GM21447 (cell line): ENCODE measurements at regions not wholly inside any gene's neighbourhood (a gene's known extent, or its start where the extent isn't known, plus 50 kb on each side); places are given as distances from the start of the nearest gene placed in this dataset.
"Not testable (repeated sequence)": the region's sequence is repeated elsewhere in the genome, so short reads cannot be mapped to it uniquely, and the experiment has no call there.

Source experiments
- ATAC-seq: cut with Tn5 transposase; IDR thresholded peaks from one replicate; pipeline ENCODE4 v1.9.1; 2021; ENCODE audit not compliant: unreplicated experiment

DNA sequence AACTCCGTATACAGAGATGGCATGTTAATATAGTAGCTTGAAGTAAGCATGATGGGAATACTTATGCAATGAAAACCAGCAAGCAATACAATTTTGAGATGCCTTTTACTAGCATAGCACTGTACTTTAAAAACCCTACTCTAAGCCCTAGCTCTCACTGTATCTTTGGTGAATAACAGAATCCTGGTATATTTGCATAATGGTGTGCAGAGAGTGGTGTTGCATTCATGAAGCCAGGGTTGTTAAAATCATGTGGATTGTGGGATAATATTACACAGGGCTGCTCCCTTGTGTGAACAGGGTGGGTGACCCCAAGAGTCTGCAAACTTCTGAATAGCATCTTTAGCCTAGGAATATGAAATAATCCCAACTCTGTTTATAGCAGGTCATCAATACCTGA is 105.2 kb upstream of the BMP2 start:
- ATAC-seq, result no peak

- ATAC-seq, result no peak
These were observed 107.0 kb upstream of the BMP2 start for GRCh38 chr20:6660441-6660840.

DNA sequence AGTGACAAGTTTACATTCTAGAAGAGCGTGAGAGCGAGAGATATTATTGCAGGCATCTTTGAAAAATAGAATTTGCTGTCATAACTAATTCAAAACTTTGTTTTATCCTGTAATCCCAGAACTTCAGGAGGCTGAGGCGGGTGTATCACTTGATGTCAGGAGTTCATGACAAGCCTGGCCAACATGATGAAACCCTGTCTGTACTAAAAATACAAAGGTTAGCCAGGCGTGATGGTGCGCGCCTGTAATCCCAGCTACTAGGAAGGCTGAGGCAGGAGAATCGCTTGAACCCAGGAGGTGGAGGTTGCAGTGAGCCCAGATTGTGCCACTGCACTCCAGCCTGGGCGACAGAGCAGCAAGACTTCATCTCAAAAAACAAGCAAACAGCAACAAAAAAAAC is 108.6 kb upstream of the BMP2 start:
- not testable (repeated sequence) for ATAC-seq

DNA sequence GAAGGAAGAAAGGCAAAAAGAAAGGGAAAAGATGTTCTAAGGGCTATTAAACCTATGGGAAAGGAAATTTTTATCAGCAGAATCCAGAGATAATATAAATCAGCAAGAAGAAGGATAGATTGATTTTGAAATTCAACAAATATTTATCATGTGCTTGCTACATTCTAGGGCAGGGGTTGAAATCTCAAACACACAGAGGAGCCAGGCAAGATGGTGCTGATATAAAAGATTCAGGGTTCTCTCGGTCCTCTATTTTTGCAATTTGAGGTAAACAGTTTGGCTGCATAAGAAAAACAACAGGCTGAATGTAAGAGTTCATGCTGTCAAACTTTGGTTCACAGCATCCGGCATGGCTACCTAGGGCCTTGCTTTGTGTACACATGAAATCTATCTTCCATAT is 109.6 kb upstream of the BMP2 start:
- ATAC-seq, result no peak

DNA sequence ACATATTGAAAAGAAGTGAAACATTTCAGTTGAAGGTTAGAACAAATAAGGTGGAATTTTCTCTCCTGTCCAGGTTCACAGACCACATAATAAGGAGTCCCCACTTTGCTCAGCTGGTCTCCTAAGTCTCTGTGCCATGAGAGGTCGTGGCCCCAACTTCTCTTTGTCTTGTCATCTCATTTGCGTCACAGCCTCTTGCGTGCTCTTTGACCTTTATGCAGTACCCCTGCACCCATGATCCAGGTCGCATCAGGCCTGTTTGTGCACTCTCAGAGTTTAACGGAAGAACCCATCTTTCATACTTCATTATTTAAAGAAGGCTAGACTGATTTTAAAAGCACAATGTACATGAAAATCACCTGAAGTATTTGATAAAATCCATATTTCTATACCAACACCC is 110.4 kb upstream of the BMP2 start:
- no peak for ATAC-seq

GRCh38 chr20:6654513-6655252 is 112.8 kb upstream of the BMP2 start:
- no peak for ATAC-seq

- ATAC-seq, result peak; percentile 67
These were observed 115.9 kb upstream of the BMP2 start for GRCh38 chr20:6651561-6651960.

- ATAC-seq, result no peak
These were observed 116.5 kb upstream of the BMP2 start for GRCh38 chr20:6651016-6651415.

DNA sequence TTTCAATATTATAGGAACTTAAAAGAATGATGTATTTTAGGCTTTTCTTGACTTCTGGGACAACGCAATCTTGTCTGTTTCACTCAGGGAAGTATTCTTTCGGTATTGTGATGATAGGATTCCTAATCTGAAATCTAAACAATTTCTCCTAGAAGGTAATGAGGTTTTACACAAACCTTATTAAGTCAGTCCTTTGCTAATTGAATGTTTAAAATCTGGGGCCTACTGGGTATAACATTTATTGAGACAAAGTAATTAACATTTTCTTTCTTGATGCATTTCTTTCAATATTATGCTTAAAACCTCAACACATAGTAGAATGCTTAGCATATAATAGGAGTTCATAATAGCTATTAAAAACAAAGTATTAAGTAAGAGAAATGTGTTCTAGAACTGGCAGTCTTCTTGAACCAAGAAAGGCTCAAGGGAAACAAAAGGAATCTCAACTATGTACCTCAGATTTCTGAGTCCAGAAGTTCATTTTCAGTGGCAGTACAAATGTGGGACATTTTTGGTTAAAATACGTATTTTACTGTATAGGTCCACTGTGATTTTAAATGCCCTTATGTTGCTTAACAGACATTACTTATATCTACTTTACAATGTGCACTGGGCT is 121.4 kb upstream of the BMP2 start:
- no peak for ATAC-seq

- ATAC-seq, result no peak
These were observed 122.5 kb upstream of the BMP2 start for GRCh38 chr20:6644813-6645628.

- no peak for ATAC-seq
These were observed 126.5 kb upstream of the BMP2 start for GRCh38 chr20:6641012-6641411.

DNA sequence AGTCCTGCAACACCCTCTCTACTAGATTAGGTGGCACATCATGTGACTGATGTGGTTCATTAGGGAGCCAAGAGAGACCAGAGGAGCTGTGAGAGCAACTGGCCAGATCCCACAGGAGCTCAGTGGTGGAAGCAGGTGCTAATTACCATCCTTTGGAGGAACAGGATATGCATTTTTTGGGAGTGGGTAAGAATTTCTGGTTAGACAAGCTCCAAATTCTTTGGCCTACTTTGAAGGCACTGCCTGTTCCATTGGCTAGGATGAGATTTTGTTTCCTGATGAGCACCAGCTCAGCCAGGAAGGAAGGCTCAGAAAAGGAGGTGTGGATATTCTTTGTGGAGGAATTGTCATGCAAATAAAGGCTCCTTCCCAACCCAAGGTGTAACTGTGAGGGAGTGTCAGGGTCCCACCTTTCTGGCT is 130.3 kb upstream of the BMP2 start:
- ATAC-seq, result no peak

GRCh38 chr20:6636209-6637159 is 131.0 kb upstream of the BMP2 start:
- no peak for ATAC-seq

GRCh38 chr20:6635034-6635736 is 132.3 kb upstream of the BMP2 start:
- ATAC-seq, result no peak

- ATAC-seq, result no peak
These were observed 135.3 kb upstream of the BMP2 start for GRCh38 chr20:6632187-6632586.

- no peak for ATAC-seq
These were observed 137.0 kb upstream of the BMP2 start for GRCh38 chr20:6630514-6630913.

GRCh38 chr20:6629564-6629963 is 137.9 kb upstream of the BMP2 start:
- no peak for ATAC-seq

DNA sequence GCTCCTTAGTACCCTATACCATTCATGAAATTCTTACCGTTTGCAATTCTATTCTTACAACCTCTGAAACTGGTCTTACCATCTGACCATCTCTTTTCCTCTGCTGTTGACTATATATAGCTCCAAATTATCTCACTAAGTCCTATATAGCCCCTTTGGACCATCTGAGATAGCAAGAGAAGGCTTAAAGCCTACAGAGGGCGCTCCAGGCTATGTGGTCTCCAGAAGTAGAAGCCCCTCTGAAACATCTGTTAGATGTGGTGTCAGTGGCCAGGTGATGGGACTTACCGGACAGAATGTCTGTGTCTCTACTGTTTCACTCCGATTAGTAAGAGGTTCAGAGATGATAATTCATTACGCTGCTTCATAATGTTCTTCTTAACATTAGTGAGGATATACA is 140.7 kb upstream of the BMP2 start:
- ATAC-seq, result no peak

GRCh38 chr20:6623989-6624388 is 143.5 kb upstream of the BMP2 start:
- ATAC-seq, result peak; percentile 100

DNA sequence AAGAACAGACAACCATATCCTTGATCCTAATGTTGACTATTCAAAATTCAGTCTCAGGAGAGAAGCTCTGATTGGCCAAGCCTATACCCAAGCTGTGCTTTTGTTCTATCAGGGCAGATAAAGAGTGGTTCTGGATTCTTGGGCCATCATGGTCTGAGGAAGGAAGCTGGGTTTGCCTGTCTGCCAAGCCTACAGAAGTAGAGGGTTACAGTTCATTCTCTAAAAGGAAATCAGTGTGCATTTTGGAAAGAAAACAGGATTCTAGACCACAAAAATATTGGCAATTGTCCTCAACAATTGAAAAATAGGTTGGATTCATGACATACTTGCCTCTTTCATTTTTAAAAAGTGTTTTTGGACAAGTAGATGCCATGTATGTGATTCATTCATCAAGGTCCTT is 145.4 kb upstream of the BMP2 start:
- no peak for ATAC-seq
